ENCODE measurements at regions not wholly inside any gene's neighbourhood (a gene's known extent, or its start where the extent isn't known, plus 50 kb on each side); places are given as distances from the start of the nearest gene placed in this dataset.

- no peak for TF ChIP-seq DNMT1 (CRISPR knock-in tag; IDR thresholded peaks at IDR 0.05)
- no peak for TF ChIP-seq ZFP37 (CRISPR knock-in tag; IDR thresholded peaks at IDR 0.05; ENCODE audit: borderline replicate concordance)
- TF ChIP-seq ZNF768 (CRISPR knock-in tag; IDR thresholded peaks at IDR 0.05), result no peak
Measured at GRCh38 chr2:176650838-176651555, 381.8 kb downstream of the MTX2 start.

Measured in HepG2 (cell line).